Tibial artery (tissue), 4 donors: ENCODE measurements at regions not wholly inside any gene's neighbourhood (a gene's known extent, or its start where the extent isn't known, plus 50 kb on each side); places are given as distances from the start of the nearest gene placed in this dataset.
"Not testable (repeated sequence)": the region's sequence is repeated elsewhere in the genome, so short reads cannot be mapped to it uniquely, and the experiment has no call there.

Source experiments
- DNase-seq, 2 donors: peaks; one replicate each; pipeline ENCODE4 v3.0.0-alpha.2; 2019
- H3K27ac ChIP-seq, 2 donors: fragments of 200-600 bp; sonication (generic) in 1 of 2; 1 replicate in 1 of 2; 2 replicates in 1 of 2; pipeline ENCODE4 v1.5.1; 2018 to 2019; ENCODE audit warnings: mild to moderate bottlenecking in 1 of 2
- H3K27me3 ChIP-seq, 2 donors: fragments of 200-600 bp; sonication (generic) in 1 of 2; one replicate each; pipeline versions ENCODE4 v1.5.1 to v1.6.0; 2016 to 2019
- H3K36me3 ChIP-seq, 3 donors: fragments of 200-600 bp; sonication (generic) in 2 of 3; one replicate each; pipeline ENCODE4 v1.5.1; 2016 to 2019; ENCODE audit warnings: mild to moderate bottlenecking in 2 of 3
- H3K4me1 ChIP-seq, 4 donors: fragments of 200-600 bp; sonication (generic) in 2 of 4; 1 replicate in 3 of 4; 2 replicates in 1 of 4; pipeline ENCODE4 v1.5.1; 2016 to 2019
- H3K4me3 ChIP-seq, 2 donors: fragments of 200-600 bp; sonication (generic) in 1 of 2; 1 replicate in 1 of 2; 2 replicates in 1 of 2; pipeline ENCODE4 v1.5.1; 2018 to 2019; ENCODE audit warnings: mild to moderate bottlenecking in 2 of 2
- H3K9me3 ChIP-seq, 3 donors: fragments of 200-600 bp; sonication (generic) in 1 of 3; one replicate each; pipeline ENCODE4 v1.5.1; 2016 to 2019
- intact Hi-C: fragments of 100-400 bp; cut with DNase I; formaldehyde crosslinking; loops from one replicate; pipeline ENCODE4 v1.15.0; 2023; ENCODE audit warnings: low total_unique reads
- TF ChIP-seq, protein P1 (sequence below), 2 experiments: fragments of 200-600 bp in 1 of 2; fragments of 450-650 bp in 1 of 2; IDR thresholded peaks; one replicate each; pipeline ENCODE4 v1.5.1; 2017 to 2019; ENCODE audit warnings: antibody characterized with exemption in 2 of 2, mild to moderate bottlenecking in 1 of 2, moderate library complexity in 1 of 2

DNA sequence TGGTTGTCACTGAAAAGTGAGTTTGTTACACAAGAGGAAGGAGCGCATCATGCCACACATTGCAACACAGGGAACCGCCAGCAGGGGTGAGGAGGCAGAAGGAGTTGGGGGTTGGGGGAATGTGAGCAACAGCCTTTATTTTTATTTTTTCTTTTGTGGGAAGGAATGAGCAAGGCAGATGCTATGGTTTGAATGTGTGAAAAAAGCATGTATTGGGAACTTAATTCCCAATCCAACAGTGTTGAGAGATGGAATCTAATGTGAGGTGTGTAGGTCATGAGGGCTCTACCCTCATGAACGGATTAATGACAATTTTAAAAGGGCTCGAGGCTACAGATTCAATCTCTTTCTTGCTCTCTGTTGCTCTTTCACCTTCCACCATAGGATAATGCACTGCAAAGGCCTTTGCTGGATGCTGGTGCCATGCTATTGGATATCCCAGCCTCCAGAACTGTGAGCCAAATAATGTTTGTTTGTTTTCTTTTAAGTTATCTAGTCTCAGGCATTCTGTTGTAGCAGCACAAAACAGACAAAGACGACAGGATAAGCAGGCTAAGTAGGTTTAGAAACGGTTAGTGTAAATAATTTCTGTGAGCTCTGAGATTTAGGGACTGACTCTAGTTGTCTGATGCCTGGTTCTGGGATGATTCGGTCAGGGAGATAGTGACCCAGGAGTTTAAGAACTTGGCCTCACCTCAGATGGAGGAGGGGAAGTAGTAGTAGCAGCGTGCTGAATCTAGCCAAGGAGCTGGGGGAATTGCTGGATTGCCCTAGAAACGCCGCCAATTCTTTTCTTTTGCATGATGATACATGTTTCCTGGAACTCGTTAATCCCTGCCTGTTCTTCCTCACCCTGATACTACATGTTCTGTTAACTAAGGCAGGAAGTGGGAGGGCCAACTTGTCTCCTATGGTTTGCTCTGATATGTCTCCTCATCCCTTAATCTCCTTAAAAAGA lies 156.6 kb upstream of the CTSO start:
- TF ChIP-seq, protein P1, sequence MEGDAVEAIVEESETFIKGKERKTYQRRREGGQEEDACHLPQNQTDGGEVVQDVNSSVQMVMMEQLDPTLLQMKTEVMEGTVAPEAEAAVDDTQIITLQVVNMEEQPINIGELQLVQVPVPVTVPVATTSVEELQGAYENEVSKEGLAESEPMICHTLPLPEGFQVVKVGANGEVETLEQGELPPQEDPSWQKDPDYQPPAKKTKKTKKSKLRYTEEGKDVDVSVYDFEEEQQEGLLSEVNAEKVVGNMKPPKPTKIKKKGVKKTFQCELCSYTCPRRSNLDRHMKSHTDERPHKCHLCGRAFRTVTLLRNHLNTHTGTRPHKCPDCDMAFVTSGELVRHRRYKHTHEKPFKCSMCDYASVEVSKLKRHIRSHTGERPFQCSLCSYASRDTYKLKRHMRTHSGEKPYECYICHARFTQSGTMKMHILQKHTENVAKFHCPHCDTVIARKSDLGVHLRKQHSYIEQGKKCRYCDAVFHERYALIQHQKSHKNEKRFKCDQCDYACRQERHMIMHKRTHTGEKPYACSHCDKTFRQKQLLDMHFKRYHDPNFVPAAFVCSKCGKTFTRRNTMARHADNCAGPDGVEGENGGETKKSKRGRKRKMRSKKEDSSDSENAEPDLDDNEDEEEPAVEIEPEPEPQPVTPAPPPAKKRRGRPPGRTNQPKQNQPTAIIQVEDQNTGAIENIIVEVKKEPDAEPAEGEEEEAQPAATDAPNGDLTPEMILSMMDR (IDR thresholded peaks at IDR 0.05), result no peak
- H3K4me3 ChIP-seq, result no peak overlapping the region
- intact Hi-C loops, result no loop called here
- H3K4me1 ChIP-seq, result no peaks in the 10 kb centered on the region
- no peaks in the 10 kb centered on the region for H3K9me3 ChIP-seq
- no peaks in the 10 kb centered on the region for H3K36me3 ChIP-seq
- no peak for DNase-seq
- H3K27ac ChIP-seq, result no peak overlapping the region
- no peaks in the 10 kb centered on the region for H3K27me3 ChIP-seq

DNA sequence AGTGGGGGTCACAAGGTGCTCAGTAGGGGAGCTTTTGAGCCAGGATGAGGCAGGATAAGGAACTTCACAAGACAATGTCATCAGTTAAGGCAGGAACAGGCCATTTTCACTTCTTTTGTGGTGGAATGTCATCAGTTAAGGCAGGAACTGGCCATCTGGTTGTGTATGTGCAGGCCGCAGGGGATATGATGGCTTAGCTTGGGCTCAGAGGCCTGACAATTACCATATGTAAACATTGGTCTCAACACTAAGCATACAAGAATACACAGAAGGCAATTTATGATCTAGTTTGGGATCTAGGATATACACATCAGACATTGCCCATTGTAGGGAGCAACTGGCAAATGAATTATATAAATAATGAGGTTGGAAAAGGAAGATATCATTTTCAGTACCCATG lies 155.4 kb upstream of the CTSO start:
- H3K9me3 ChIP-seq, H3K27me3 ChIP-seq, H3K36me3 ChIP-seq, intact Hi-C loops, H3K4me3 ChIP-seq, DNase-seq, H3K4me1 ChIP-seq, H3K27ac ChIP-seq: not testable (repeated sequence)

DNA sequence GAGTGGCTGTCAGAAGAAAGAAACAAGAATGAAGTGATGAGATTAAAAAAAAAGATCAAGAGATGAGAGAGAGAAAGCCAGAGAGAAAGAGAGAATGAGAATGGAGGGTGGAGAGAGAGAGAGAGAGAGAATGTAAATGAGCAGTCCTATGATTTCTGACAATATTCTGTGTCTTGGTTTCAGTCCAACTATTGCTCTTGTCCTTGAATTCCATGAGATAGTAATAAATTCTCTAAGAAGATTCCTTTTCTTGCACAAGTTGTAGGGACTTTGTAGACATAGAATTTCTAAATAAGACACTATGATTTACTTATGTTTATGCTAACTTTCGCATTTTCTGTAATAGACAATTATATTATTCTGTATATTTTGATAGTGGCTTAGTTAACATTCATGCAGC lies 149.6 kb upstream of the CTSO start:
- H3K27me3 ChIP-seq, result no peaks in the 10 kb centered on the region
- no peaks in the 10 kb centered on the region for H3K36me3 ChIP-seq
- H3K9me3 ChIP-seq, result no peaks in the 10 kb centered on the region
- intact Hi-C loops, result no loop called here
- H3K27ac ChIP-seq, result no peak overlapping the region
- DNase-seq, result no peak
- TF ChIP-seq, protein P1 (IDR thresholded peaks at IDR 0.05), result no peak
- H3K4me3 ChIP-seq, result no peak overlapping the region
- no peaks in the 10 kb centered on the region for H3K4me1 ChIP-seq

DNA sequence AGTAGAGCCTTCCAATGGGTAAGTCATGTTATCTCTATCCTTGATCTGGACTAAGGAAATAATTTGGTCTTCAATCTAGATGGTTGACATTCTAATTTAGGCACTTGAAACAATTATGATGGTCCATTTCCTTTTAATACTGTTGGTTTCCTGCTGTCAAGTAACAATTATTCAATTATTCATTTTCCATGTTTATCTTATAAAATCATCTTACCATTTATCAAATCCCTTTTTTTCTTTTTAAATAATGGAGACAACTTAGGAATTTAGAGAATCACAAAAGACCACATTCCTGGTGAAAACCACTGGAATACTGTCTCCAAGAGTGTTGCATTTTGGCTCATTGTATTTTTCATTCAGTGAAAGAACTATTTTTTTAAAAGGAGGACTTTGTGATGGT lies 148.7 kb upstream of the CTSO start:
- no peaks in the 10 kb centered on the region for H3K4me1 ChIP-seq
- intact Hi-C loops, result no loop called here
- no peaks in the 10 kb centered on the region for H3K9me3 ChIP-seq
- DNase-seq, result no peak
- no peak overlapping the region for H3K27ac ChIP-seq
- H3K27me3 ChIP-seq, result no peaks in the 10 kb centered on the region
- no peaks in the 10 kb centered on the region for H3K36me3 ChIP-seq
- TF ChIP-seq, protein P1 (IDR thresholded peaks at IDR 0.05), result no peak
- no peak overlapping the region for H3K4me3 ChIP-seq

DNA sequence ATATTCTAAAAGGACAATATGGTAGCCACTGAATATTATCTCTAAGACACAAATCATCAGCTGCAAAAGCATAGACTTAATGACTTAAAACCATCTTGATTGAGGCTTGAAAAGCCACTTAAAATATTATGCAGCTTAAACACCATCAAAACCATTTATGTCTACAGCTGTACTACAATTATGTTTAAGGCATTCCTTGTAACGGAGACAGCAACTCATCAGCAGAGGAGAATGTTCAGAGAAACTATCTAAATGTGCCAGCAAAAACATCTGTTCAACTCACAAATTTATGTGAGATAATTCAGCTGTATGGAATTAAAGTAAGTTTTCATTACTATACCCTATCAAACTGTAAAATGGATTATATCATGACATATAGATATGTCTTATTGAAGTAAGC lies 147.9 kb upstream of the CTSO start:
- Histone ChIP-seq H3K4me3 (no peak overlapping the region), H3K4me1 (no peaks in the 10 kb centered on the region), H3K27ac (no peak overlapping the region), H3K9me3 (no peaks in the 10 kb centered on the region), H3K27me3 (no peaks in the 10 kb centered on the region), H3K36me3 (no peaks in the 10 kb centered on the region)
- intact Hi-C loops, result no loop called here
- no peak for DNase-seq
- TF ChIP-seq, protein P1 (IDR thresholded peaks at IDR 0.05), result no peak

DNA sequence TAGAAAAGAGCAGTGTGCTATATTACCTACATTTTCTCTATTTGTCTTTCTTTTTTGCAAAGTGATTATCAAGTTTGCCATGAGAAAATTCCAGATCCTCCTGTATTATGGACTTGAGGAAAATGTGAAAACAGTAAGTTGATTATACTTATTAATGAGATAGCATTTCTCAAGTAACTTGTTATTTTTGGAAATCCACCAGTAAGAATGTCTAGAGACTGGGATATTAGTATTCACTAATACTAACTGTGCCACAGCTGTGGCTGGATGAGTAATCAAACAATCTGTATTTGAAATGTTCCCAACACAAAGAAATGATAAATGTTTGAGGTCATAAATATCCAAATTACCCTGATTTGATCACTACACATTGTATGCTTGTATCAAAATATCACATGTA lies 147.0 kb upstream of the CTSO start:
- Histone ChIP-seq H3K4me1 (no peaks in the 10 kb centered on the region), H3K4me3 (no peak overlapping the region), H3K27me3 (no peaks in the 10 kb centered on the region), H3K36me3 (no peaks in the 10 kb centered on the region), H3K9me3 (no peaks in the 10 kb centered on the region), H3K27ac (no peak overlapping the region)
- TF ChIP-seq, protein P1 (IDR thresholded peaks at IDR 0.05), result no peak
- DNase-seq, result no peak
- intact Hi-C loops, result no loop called here
